GM12892 (cell line): ENCODE measurements at regions not wholly inside any gene's neighbourhood (a gene's known extent, or its start where the extent isn't known, plus 50 kb on each side); places are given as distances from the start of the nearest gene placed in this dataset.

Source experiments
- DNase-seq: peaks from one replicate; pipeline ENCODE4 v3.0.0; 2011; ENCODE audit not compliant: insufficient read length
- FAIRE-seq: peaks from 2 replicates; lab custom pipeline; 2011; peaks lifted over from hg19 to GRCh38; lab: Jason Lieb, UNC
- POLR2A ChIP-seq: IDR thresholded peaks from 2 replicates; pipeline ENCODE4 v1.6.1; 2011; ENCODE audit warnings: low read depth, low read length, control low read depth
- POLR2AphosphoS5 ChIP-seq: IDR thresholded peaks from 2 replicates; pipeline ENCODE4 v1.6.1; 2011; ENCODE audit warnings: low read depth, low read length, control low read depth
- TAF1 ChIP-seq: IDR thresholded peaks from 2 replicates; pipeline ENCODE4 v1.6.1; 2011; ENCODE audit warnings: low read depth, mild to moderate bottlenecking, control low read depth, low read length, borderline replicate concordance

GRCh38 chr16:35873472-35873871 lies 2414.1 kb downstream of the TP53TG3F start:
- DNase-seq (no peak), FAIRE-seq (no peak)
- TF ChIP-seq TAF1, result no peak
- no peak for TF ChIP-seq POLR2A
- TF ChIP-seq POLR2AphosphoS5, result no peak

- TF ChIP-seq TAF1, result no peak
- TF ChIP-seq POLR2A, result no peak
- TF ChIP-seq POLR2AphosphoS5, result no peak
- DNase-seq, result no peak
- FAIRE-seq, result no peak
These were observed 2422.2 kb downstream of the TP53TG3F start for GRCh38 chr16:35881654-35882053.

GRCh38 chr16:35906440-35906839 lies 2447.0 kb downstream of the TP53TG3F start:
- FAIRE-seq (no peak), DNase-seq (no peak)
- TF ChIP-seq TAF1, result no peak
- TF ChIP-seq POLR2A, result no peak
- no peak for TF ChIP-seq POLR2AphosphoS5

GRCh38 chr16:35908152-35908551 lies 2448.7 kb downstream of the TP53TG3F start:
- DNase-seq (no peak), FAIRE-seq (no peak)
- TF ChIP-seq POLR2A (no peak), TAF1 (no peak), POLR2AphosphoS5 (no peak)

GRCh38 chr16:35908942-35909341 lies 2449.5 kb downstream of the TP53TG3F start:
- no peak for FAIRE-seq
- no peak for TF ChIP-seq POLR2A
- no peak for TF ChIP-seq POLR2AphosphoS5
- TF ChIP-seq TAF1, result no peak
- DNase-seq, result no peak

GRCh38 chr16:35909351-35909954 lies 2450.0 kb downstream of the TP53TG3F start:
- TF ChIP-seq POLR2AphosphoS5 (no peak), POLR2A (no peak)
- DNase-seq, result no peak
- no peak for FAIRE-seq

- no peak for TF ChIP-seq TAF1
- TF ChIP-seq POLR2A, result no peak
- no peak for TF ChIP-seq POLR2AphosphoS5
- no peak for FAIRE-seq
These were observed 2451.0 kb downstream of the TP53TG3F start for GRCh38 chr16:35910409-35910808.

GRCh38 chr16:35911899-35912298 lies 2452.5 kb downstream of the TP53TG3F start:
- FAIRE-seq (no peak), DNase-seq (no peak)
- TF ChIP-seq POLR2A, result no peak
- no peak for TF ChIP-seq TAF1
- no peak for TF ChIP-seq POLR2AphosphoS5

More at GRCh38 chr16:35910409-35910808, 2451.0 kb downstream of the TP53TG3F start:
- DNase-seq, result no peak

- TF ChIP-seq POLR2A, result no peak
- FAIRE-seq (no peak), DNase-seq (no peak)
These were observed 2472.3 kb downstream of the TP53TG3F start for GRCh38 chr16:35931722-35932121.
